ENCODE measurements at regions not wholly inside any gene's neighbourhood (a gene's known extent, or its start where the extent isn't known, plus 50 kb on each side); places are given as distances from the start of the nearest gene placed in this dataset.
"Not testable (repeated sequence)": the region's sequence is repeated elsewhere in the genome, so short reads cannot be mapped to it uniquely, and the experiment has no call there.

DNA sequence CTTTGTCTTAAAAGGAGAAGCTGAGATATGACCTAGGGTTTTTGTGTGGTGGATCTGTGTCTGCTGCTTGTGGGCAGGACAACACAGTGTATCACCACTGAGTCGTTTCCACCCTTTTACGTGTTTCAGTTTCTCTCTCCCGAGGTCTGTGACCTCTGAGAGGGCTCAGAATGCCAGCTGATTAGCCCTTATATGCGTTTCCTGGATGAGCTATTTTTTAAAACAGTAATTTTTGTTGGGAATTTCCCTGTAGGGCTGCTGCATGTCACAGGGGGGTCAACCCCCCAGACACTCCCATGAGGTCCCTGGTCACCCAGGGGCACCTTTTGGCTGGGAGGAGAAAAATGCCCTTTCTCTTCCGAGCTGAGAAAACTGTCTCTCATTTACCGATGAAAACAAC is 170.4 kb upstream of the CASK start:
- no peak for DNase-seq

DNA sequence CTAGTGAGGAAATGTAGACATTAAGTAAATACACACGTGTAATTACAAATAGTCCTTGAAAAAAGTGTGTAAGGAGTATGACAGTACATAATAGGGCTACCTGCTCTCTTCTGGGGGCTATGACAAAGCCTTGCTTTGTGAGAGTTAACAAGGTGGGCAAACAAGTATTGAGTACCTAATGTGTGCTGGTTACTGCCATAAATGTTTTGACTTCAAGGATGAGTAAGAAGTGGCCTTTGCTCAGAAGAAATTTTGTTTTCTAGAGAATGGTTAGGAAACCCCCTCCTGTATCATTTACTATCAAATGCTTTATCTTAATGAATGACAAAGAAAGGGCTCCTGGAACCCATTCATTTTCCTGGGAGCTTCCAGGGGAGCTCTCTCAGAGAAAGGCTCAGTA is 167.0 kb upstream of the CASK start:
- no peak for DNase-seq

DNA sequence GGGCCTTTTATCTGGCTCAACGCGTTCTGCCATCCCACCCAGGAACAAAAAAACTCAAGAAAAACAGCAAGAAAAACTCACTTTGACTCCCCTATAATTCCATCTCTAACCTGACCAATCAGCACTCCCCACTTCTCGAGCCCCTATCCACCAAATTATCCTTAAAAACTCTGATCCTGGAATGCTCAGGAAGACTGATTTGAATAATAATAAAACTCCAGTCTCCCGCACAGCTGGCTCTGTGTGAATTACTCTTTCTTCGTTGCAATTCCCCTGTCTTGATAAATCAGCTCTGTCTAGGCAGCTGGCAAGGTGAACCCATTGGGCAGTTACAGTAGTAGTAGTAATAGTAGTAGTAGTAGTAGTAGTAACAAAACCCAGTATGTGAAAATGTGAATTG is 165.7 kb upstream of the CASK start:
- no peak for DNase-seq

DNA sequence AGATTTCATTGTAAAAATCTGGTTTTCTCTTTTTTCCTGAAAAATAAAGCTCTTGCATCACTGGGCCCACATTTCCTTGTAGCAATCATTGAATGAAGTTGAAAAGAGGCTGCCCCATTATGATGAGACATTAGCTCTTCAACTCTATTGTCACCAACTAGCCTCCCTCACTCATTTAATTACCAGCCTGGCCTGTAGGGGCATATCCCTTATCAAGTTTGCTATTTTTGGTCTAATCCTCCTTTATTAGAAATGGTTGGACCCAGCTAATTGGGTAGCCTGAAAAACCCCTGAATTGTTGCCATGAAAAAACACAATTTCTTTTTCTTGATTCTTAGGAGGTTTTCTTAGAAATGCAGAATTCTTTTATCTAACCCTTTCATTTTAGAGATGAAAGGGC is 164.6 kb upstream of the CASK start:
- no peak for DNase-seq

DNA sequence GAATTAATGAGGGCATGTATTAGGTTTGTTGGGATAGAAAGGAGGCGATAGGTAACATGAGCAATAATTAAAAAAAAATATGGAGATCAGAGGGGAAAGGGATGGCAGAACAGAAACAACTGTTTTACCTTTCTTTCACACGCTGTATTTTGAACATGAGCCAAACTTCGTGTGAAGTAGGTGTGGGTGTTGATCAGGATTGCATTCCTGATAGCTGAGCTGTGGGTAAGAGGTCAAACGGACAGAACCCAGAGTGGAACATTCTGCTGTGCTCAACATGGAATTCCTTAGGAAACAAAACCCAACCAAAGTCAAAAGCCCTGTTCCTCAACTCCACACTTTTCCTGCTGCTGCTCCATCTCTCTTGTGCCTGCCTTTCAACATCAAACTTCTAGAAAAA is 162.5 kb upstream of the CASK start:
- no peak for DNase-seq

DNA sequence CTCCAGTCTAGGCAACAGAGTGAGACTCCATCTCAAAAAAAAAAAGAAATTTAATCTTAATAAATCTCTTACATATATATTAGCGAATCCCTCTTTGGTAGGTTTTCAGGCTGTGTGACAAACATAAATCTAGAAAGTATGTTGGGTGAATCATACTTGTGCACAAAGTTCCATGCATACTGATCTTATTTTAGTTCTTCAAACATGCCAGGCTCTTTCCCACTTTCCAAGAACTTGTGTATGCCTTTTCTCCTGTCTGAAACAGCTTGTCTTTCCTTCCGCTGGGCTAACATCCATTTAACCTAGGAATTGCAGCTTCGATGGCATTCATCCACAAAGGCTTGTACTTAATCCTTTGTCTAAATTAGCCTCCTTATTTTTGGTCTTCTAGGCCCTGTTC is 156.6 kb upstream of the CASK start:
- DNase-seq: no peak

DNA sequence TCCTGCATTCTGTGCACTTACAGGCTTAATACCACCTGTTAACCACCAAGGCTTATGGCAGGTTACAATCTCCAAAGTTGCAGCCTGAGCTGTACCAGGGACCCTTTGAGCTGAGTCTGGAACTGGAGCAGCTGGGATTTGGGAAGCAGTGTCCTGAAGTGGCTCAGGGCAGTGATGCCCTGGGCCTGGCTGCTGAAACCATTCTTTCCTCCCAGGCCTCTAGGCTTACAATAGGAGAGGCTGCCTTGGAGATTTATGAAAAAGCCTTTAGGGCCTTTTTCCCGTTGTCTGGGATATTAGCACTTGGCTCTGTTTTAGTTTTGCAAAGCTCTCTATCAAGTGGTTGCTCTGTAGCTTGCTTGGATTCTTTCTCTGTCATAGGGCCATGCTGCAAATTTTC is 154.3 kb upstream of the CASK start:
- DNase-seq: no peak

DNA sequence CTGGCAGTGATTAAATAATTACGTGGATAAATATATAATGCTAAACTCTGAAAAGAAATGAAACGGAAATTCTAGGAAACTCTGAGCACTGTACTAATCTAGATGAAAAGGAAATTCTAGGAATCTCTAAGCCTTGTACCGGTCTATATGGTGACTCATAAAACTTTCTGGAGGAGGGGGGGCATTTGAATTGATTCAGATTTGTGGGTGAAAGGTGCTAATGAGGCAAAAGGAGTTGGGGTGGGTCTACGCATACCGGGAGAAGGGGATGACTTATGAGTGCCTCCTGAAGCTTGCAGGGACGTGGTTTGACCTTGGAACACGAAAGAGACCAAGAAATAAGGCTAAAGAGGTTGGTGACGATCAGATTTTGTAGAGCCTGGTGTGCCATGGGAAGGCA is 151.7 kb upstream of the CASK start:
- no peak for DNase-seq

DNA sequence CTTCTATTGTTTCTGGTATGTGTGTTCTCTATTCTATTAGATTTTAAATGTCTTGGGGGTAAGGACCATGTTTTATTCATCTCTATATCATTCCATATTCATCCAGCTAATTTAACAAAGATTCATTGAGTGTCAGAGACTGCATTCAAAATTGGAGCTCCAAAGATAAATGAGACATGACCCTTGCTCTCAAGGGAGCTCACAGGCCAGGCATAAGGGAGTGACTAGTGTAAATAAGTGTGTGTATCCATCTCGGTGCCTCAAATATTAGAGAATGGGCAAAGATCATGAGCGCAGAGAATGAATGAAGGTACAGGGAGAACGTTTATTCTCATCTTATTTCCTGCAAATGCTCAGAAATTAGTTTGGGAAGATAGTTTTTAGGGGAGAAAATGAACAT is 150.1 kb upstream of the CASK start:
- DNase-seq: no peak

DNA sequence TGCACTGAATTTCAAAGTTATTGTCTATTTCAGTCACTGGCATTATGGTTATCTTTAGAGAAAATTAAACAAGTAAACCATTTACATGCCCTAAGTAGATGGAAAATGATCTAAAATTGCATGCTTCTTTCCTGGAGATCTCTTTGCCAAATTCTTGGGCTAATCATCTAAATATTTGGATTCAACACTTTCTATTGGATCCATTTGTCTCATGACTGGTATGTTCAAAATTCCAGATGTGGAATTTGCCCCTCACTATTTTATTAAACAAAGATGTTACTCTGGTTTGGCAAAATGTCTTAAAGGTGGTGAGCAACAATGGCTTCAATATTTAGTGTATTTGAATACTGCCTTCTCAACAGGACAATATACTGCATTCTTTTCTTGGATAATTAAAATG is 147.5 kb upstream of the CASK start:
- no peak for DNase-seq

DNA sequence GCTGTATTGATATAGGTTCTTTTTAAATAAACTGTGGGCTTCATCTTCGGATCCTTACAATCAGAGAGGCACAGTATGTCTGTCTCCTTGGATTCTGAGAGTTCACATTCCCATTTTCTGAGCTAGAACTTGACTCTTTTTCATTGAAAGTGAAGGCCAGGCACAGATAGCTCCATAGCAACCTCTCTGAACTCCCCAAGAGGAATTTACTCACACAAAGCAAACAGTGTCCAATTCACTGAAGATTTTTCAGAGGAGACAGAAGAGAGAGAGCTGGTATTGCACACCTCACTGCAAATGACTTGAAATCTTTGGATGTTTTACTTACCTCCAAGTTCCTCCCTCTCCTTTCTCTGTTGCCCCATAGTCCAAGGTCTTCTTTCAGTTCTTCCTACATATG is 130.9 kb upstream of the CASK start:
- no peak for DNase-seq

DNA sequence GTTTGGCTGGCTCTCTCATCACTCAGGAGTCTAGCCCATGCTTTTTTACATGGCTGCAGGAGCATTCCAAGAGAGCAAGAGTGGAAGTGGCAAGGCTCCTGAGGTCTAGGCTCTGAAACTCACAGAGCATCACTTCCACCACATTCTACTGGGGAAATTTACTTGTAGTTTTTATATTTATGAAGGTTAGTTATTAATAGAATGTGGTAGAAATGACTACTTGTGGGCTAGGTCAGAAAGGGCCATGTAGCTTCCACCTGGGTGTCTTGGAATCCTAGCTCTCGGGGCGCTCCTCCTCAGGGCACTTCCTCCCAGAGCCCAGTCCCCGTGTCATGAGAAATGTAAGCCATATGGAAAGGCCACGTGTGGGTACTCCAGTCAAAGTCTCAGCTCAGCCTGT is 127.0 kb upstream of the CASK start:
- DNase-seq: no peak

DNA sequence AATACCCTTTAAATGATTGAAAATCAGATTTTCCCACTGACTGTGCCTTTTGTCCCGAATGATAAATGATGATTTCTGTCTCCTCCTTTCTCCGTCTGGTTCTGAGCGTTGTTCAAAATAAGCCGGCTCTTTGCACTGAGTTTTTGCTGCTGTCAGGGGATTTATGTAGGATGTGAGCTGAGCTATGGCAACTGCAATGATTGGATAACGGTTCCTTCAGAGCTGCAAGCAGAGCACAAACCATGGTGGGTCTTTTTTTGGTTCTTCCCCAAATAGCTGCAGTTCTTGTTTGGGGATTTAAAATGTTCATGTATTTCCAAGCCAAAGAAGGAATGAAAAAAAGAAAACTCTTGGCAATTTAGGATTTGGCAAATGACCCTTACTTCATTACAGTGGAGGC is 124.5 kb upstream of the CASK start:
- DNase-seq: no peak

DNA sequence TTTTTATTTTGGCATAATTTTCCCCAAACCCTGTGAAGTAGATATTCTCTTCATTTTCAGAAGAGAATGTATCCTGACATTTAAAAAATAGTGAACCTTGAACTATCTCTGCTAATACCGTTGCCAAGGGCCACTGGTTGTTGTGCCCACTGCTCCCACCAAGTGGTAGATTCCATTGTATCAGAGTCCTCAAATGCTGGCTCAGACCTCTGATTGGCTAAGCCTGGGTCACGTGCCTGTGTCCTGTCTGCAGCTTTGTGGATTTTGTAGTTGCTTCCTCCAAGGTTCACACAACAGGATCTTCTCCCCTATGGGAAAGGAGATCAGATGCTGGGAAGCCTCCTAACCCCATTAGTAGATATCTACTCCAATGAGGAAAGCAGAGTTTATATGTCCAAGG is 104.8 kb upstream of the CASK start:
- no peak for DNase-seq

DNA sequence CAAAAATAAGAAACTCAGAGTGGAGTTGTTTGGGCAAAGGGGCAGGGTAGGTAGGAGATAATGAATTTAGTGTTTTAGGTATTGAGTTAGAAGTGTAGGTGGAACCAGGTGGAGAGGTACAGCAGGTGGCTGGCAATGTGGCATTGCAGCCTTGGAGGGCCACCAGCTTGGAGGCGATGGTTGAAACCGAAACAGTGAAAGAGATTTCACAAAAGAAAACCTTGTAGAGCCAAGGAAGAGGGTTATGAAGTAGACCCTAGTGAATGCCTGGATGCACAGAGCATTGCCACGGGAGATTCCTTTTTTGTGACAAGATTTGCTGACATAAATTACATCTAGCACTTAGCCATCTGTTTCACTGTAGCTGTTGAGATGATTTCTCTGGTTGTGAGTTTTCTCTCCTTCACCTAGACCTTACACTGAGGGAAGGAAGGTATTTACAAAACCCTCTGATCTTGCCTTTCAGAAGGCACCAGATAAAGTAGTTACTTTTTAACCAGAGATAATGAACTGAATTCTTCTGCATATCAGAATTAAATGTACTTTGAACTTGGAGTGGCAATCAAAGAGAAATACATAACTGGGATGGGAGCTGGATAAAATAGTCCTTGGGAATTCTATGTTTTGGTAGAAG is 104.1 kb upstream of the CASK start:
- DNase-seq: no peak

DNA sequence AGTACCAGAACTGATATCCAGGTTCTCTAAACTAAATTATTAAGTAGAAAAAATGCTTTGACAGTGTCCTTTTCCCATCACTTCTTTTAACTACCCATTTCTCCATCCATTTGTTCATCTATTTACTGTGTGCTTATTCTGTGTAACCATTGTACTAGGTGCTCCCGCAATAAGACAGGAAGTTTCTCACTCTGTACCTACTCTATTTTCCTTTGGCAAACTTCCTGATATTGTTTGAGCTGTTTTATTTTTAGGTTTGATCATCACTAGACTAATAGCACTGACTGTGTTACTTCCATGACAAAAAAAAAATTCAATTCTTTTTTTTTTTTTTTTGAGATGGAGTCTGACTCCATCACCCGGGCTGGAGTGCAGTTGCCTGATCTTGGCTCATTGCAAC is 102.5 kb upstream of the CASK start:
- DNase-seq: no peak

DNA sequence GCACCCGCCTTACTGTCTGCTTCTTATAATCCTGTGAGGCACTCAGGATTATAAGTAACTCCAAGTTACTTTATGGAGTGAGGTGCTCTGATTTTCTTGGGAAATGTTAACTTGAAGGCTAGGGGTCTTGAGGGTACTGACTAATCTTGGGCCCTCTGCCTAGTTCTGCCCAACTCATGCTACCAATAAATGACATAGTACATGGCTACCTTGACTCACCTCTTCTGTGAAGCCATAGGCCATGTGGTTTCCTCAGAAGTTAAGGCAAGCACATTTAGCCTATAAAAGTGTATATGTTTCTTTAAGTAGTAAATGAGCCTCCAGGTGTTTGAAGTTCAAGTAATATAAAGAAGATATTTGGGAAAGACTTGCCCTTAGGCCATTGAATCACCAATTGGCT is 99.8 kb upstream of the CASK start:
- no peak for DNase-seq

DNA sequence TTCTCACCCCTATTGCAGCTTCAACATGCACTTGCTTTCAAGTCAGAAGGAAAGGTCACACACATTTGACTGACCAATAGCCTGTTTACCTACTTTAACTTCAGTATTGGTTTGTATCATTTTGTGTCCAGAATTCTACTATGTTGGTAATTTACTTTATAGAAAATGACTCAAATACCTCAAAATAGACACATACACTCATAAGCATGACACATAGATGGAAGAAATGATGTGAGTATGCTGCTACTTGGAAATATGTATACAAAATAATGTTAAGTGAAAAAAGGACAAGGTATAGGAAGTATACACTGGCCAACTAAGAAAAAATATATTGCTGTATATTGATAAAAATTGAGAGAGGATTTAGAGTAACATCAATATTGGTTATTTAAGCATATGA is 98.8 kb upstream of the CASK start:
- no peak for DNase-seq

DNA sequence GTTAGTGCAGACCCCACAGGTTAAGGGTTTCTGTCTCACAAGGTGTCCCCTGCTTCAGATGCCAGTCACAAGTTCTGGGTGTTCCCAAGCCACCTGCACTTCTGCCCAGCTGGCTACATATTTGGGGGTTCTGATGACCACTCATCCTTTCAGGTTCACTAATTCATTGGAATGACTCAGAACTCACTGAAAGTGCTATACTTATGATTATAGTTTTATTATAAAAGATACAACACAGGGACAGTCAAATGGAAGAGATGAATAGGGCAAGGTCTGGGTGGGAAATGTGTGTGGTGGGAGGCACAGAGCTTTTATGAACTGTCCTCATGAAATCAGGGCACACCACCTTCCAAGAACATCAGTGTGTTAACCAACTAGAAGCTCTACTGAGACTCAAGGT is 97.7 kb upstream of the CASK start:
- no peak for DNase-seq

DNA sequence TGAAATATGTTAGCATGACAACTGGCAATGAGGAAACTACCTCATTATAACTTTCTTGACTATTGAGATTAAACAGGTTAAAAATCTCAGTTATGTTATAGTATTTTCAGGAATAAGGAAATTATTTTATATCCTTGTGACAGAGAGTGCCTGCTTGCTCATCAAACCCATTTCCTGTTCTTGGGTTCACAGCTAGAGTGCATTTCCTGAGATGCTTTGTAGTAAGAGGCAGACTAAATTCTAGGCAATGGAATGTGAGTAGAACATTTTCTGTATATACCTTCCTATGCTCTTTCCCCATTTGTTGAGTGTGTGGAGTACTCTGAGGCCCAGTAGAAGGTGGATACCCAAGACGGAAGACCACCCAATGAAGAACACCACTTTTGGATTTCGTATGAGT is 96.9 kb upstream of the CASK start:
- DNase-seq: no peak

DNA sequence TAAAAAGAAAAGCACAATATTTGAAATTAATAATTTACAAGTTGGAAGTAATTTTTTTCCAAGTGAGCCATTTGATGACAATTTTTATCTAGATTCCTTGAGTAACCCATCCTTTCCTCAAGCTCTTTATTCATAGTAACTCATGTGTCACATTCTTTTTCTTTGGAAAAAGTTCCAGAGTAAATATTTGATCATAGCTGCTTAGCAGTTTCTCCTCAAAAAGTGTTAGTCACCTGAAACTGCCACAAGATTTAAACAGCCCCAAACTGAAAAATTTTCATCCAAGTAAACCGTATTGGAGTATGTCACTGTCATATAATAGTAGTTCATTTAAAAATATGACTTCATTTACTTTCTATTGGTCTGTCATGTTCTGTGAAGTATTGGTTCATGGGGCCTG is 94.6 kb upstream of the CASK start:
- DNase-seq: no peak

DNA sequence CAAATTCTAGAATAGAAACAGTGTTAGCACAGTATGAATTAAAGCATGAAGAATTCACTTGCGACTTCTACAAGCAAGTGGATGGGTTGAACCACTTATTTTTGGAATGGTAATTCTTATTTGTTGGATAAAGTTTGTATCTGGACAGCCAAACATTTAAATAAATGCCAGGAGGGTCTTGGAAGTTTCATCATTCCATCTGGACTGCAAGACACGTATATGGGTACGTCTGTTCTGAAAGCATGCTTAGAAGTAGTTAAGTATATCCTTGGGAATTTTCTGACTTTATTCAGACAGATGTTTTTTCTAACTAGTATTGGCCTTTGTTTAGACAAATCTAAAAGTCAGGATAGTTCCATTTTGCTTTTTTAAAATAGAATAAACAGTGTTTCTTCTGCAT is 77.5 kb upstream of the CASK start:
- DNase-seq: no peak

DNA sequence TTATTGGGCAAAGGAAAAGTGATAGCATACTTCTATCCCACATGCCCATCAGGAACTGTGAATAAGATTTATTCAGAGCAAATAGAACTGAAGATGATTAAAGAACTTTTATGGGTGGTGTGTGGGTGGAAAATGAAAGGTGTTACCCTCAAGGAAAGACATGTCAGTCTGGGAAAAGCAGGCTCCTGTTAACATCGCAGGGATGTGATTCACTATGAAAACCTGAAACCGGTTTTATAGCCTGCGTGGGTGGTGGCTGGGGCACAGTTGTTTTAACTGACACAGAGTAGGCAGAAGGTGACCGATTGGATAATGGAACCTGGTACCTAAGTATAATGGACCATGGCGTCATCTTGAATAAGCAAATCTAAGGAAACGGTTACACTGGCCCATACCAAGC is 61.3 kb upstream of the CASK start:
- DNase-seq: no peak

DNA sequence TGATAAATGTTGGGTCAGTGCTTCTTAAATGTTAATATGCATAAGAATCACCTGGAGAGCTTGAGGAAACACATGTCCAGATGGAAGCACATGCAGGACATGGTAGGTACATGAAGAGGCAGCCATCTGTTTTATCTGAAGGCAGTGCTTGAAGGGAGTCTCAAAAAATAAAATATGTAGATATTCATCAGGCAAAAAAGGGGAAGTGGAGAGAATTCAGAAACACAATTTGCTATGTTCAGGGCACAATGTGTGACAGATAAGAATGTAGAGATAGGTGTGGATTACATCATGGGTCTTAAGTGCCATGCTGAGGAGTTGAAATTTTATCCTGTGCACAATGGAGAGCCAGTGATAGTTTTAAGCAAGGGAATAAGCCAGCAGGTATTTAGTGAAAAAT is 59.6 kb upstream of the CASK start:
- DNase-seq: no peak

DNA sequence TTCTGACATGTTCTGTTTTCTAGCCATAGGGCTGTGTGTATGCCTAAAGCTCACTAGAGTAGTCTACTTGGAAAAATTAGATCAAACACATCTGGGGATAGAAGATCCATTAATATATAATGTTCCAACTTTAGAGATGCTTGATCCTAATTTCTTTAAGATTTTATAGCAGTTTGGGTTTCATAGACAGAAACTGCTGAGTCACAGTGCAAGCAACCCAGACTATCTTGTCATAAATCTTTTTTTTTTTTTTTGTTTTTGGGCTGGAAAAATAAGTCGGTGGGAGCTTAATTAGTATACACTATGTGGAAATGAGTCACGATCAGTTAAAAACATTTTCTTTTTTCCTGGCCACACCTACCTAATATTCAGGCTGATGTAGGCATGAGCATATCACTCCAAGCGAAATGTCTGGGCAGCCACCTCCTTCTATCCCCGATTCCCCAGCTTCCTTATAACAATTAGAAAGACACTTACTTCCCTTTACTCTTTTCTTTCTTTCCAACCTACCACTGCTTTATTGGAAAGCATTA is 58.2 kb upstream of the CASK start:
- no peak for DNase-seq

DNA sequence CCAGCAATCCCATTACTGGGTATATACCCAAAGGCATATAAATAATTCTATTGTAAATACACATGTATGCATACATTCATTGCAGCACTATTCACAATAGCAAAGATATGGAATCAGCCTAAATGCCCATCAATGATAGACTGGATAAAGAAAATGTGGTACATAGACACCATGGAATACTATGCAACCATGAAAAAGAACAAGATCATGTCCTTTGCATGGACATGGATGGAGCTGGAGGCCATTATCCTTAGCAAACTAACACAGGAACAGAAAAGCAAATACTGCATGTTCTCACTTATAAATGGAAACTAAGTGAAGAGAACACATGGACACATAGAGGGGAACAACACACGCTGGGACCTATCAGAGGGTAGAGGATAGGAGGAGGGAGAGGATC is 51.3 kb upstream of the CASK start:
- not testable (repeated sequence) for DNase-seq
